ENCODE measurements at regions not wholly inside any gene's neighbourhood (a gene's known extent, or its start where the extent isn't known, plus 50 kb on each side); places are given as distances from the start of the nearest gene placed in this dataset.

DNA sequence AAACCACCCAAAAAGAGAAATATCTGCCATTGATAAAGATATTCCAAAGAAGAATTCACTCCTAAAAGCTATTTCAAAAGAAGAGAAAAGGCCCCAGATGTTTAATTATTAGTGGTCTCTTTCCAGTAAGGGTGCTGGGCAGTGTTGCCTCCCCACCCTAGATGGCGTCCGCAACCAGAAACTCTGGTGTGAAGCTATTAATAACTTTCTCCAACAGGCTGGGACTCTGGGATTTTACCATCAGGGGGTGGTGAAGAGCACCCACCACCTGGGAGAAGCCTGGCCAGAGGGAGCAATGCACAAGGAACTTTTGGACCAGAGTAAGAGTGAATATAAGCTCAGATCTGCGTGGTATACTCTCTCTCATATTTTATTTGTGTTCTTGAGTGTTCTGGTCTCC is 115.4 kb upstream of the TIAM1 start:
- no peak overlapping the region for H3K4ac ChIP-seq (replicated peaks; ENCODE audit: insufficient read length, low read depth, low read length)
- H3K79me2 ChIP-seq (ENCODE audit: control insufficient read depth in 1 of 2, insufficient read depth in 2 of 2, low read length in 2 of 2): no peaks in the 10 kb centered on the region
- H3K79me1 ChIP-seq (ENCODE audit: low read depth, low read length): no peaks in the 10 kb centered on the region; the same call in 1 of the 2 replicates
- H4K5ac ChIP-seq (ENCODE audit: insufficient read length, low read depth, low read length): no peak overlapping the region
- no peak overlapping the region for H2BK12ac ChIP-seq (ENCODE audit: low read depth, low read length)
- no peak overlapping the region for H3K4me2 ChIP-seq (ENCODE audit: insufficient read depth in 1 of 2, low read depth in 2 of 2, low read length in 2 of 2)
- no peaks in the 10 kb centered on the region for H3K36me3 ChIP-seq (ENCODE audit: control insufficient read depth in 2 of 4, insufficient read depth in 4 of 4, low read length in 3 of 4)
- H2BK20ac ChIP-seq (ENCODE audit: low read length): no peak overlapping the region
- no peak overlapping the region for H3K18ac ChIP-seq (ENCODE audit: extremely low read depth, low read length)
- H3K4me3 ChIP-seq (ENCODE audit: extremely low read depth in 1 of 4, insufficient read depth in 2 of 4, low read depth in 3 of 4, low read length in 4 of 4): no peak overlapping the region
- DNase-seq (ENCODE audit: low read depth in 1 of 2, low spot score in 2 of 2) (no peak), FAIRE-seq (no peak)
- no peaks in the 10 kb centered on the region for H3K27me3 ChIP-seq (replicated peaks in 1 of 4; ENCODE audit: control insufficient read depth in 3 of 4, extremely low read depth in 1 of 4, insufficient read depth in 3 of 4, low read length in 3 of 4)
- H4K91ac ChIP-seq (replicated peaks; ENCODE audit: insufficient read length, low read length): no peak overlapping the region
- H2AK5ac ChIP-seq (ENCODE audit: low read depth, low read length): no peak overlapping the region
- no peaks in the 10 kb centered on the region for H3K4me1 ChIP-seq (replicated peaks in 1 of 4; ENCODE audit: control insufficient read depth in 3 of 4, insufficient read depth in 4 of 4, low read length in 3 of 4)
- H2BK120ac ChIP-seq (replicated peaks; ENCODE audit: low read depth, low read length): no peak overlapping the region
- ChIA-PET POLR2A (ENCODE audit: partially characterized antibody) (no interaction called here), CTCF (ENCODE audit: partially characterized antibody) (interaction anchor here (0.6 to 6.6 kb wide), 38 partner anchors 9 to 402 kb away, joined by 3 to 50 read pairs (median 4); no protein-coding TSS in a partner anchor)
- H3K23ac ChIP-seq (ENCODE audit: insufficient read length): no peak overlapping the region
- TF ChIP-seq, protein P1, sequence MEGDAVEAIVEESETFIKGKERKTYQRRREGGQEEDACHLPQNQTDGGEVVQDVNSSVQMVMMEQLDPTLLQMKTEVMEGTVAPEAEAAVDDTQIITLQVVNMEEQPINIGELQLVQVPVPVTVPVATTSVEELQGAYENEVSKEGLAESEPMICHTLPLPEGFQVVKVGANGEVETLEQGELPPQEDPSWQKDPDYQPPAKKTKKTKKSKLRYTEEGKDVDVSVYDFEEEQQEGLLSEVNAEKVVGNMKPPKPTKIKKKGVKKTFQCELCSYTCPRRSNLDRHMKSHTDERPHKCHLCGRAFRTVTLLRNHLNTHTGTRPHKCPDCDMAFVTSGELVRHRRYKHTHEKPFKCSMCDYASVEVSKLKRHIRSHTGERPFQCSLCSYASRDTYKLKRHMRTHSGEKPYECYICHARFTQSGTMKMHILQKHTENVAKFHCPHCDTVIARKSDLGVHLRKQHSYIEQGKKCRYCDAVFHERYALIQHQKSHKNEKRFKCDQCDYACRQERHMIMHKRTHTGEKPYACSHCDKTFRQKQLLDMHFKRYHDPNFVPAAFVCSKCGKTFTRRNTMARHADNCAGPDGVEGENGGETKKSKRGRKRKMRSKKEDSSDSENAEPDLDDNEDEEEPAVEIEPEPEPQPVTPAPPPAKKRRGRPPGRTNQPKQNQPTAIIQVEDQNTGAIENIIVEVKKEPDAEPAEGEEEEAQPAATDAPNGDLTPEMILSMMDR (IDR thresholded peaks at IDR 0.05; ENCODE audit: control extremely low read depth in 1 of 3, insufficient read depth in 1 of 3, low read depth in 1 of 3, low read length in 3 of 3): peak; percentile 8 to 80 (median 53)
- no peak for TF ChIP-seq SAP30 (IDR thresholded peaks at IDR 0.05; ENCODE audit: insufficient read depth, insufficient replicate concordance, low read length)
- no peak for TF ChIP-seq NANOG (IDR thresholded peaks at IDR 0.05; ENCODE audit: insufficient read depth, low read depth, low read length, poor library complexity, severe bottlenecking)
- TF ChIP-seq RFX5 (IDR thresholded peaks at IDR 0.05; ENCODE audit: borderline replicate concordance, low read depth, low read length): no peak
- TF ChIP-seq RAD21 (IDR thresholded peaks at IDR 0.05 in 1 of 2, conservative IDR thresholded peaks at IDR 0.05 in 1 of 2; ENCODE audit: low read depth in 2 of 2, low read length in 2 of 2): peak; percentile 37 to 63
- no peak for TF ChIP-seq RNF2 (IDR thresholded peaks at IDR 0.05; ENCODE audit: borderline replicate concordance, low read depth, low read length, missing control alignments, poor library complexity, severe bottlenecking)
- 80% methylated on average over 3 of the region's 3 CpGs; no CpG with 5 or more reads in 1 of the 2 experiments for WGBS, 2 experiments (ENCODE audit: extremely low coverage in 1 of 2, insufficient coverage in 1 of 2, insufficient read length in 1 of 2, insufficient replicate concordance in 2 of 2, low coverage in 1 of 2, low lambda C conversion rate in 2 of 2, missing lambda C conversion rate in 1 of 2)
- H2BK5ac ChIP-seq (ENCODE audit: low read depth, low read length): peak overlapping the region; percentile 35; the same call in 1 of the 2 replicates
- no peak overlapping the region for H3K9ac ChIP-seq (replicated peaks in 1 of 4; ENCODE audit: extremely low read depth in 1 of 4, low read depth in 3 of 4, low read length in 3 of 4)
- no peak overlapping the region for H2BK15ac ChIP-seq (ENCODE audit: low read length)
- no peak overlapping the region for H3K27ac ChIP-seq (ENCODE audit: low read depth, low read length)
- H4K8ac ChIP-seq (ENCODE audit: extremely low read depth, insufficient read depth, low read length): no peak overlapping the region
- H4K20me1 ChIP-seq (replicated peaks in 1 of 2; ENCODE audit: control insufficient read depth in 1 of 2, insufficient read depth in 2 of 2, low read length in 2 of 2): peaks cover 0 to 2% of the 10 kb centered on the region in 2 experiments
- H3K56ac ChIP-seq (replicated peaks; ENCODE audit: insufficient read length, low read depth, low read length): no peak overlapping the region
- no peaks in the 10 kb centered on the region for H3K9me3 ChIP-seq (ENCODE audit: insufficient read depth in 2 of 2, low read depth in 1 of 2, low read length in 1 of 2)
- no peak overlapping the region for H3K14ac ChIP-seq (ENCODE audit: insufficient read length)
- H2AFZ ChIP-seq (ENCODE audit: low read length): no peak overlapping the region
- no peaks in the 10 kb centered on the region; the same call in 1 of the 2 replicates for H3K23me2 ChIP-seq (ENCODE audit: low read depth, low read length)
